HCT116 (cell line): ENCODE measurements at regions not wholly inside any gene's neighbourhood (a gene's known extent, or its start where the extent isn't known, plus 50 kb on each side); places are given as distances from the start of the nearest gene placed in this dataset.

Source experiments
- ATAC-seq: fragments of 200-7000 bp; cut with Tn5 transposase; 2 replicates; pipeline ENCODE4 v1.9.1; 2020; ENCODE audit warnings: mild to moderate bottlenecking, moderate library complexity
- BruUV-seq: library from RNA; stranded (reverse); fragments of 400-500 nt; replicated peaks from 2 replicates; lab custom pipeline; 2021; lab: Mats Ljungman, UMichigan
- CTCF ChIA-PET: fragments of 300-600 bp; sonication (Branson Sonifier 250); formaldehyde crosslinking; loops from one replicate; lab custom pipeline; 2021; ENCODE audit warnings: antibody characterized with exemption; lab: Charles Lee
- POLR2A ChIA-PET: fragments of 300-600, 350-600 bp; sonication (Branson Sonifier 250); formaldehyde crosslinking; loops from one replicate; lab custom pipeline; 2021; ENCODE audit warnings: antibody characterized with exemption; lab: Charles Lee
- RAD21 ChIA-PET, 2 experiments: fragments of 300-600 bp; sonication (Branson Sonifier 250); formaldehyde crosslinking; loops; one replicate each; lab custom pipeline; 2023; ENCODE audit warnings: low total read pairs in 2 of 2; ENCODE audit not compliant: uncharacterized antibody in 2 of 2, unreplicated experiment in 2 of 2, low non-redundant PET in 1 of 2; lab: Charles Lee
- DNase-seq: peaks from one replicate; pipeline ENCODE4 v3.0.0-alpha.2; 2010; ENCODE audit warnings: low read depth, low spot score
- H2AFZ ChIP-seq: fragments of 200-600 bp; shearing (Covaris generic), sonication (generic); 2 replicates; pipeline ENCODE4 v1.6.1; 2017; ENCODE audit warnings: low read depth, mixed run types, mixed read lengths, antibody characterized with exemption, low read length; ENCODE audit not compliant: poor library complexity, severe bottlenecking
- H3K27ac ChIP-seq: 2 replicates; pipeline ENCODE4 v1.5.1; 2012; ENCODE audit warnings: low read depth, low read length
- H3K27me3 ChIP-seq: fragments of 200-600 bp; sonication (generic); 2 replicates; pipeline ENCODE4 v1.6.1; 2016; ENCODE audit warnings: mixed run types, low read length, mixed read lengths; ENCODE audit not compliant: insufficient read depth
- H3K36me3 ChIP-seq, 2 experiments: fragments of 200-500 bp in 1 of 2; fragments of 200-600 bp in 1 of 2; sonication (Bioruptor generic) in 1 of 2; sonication (generic) in 1 of 2; 2 replicates each; pipeline versions ENCODE4 v1.5.1 to v1.6.1; 2014 to 2016; ENCODE audit warnings: low read length in 2 of 2, inconsistent platforms in 1 of 2, mixed read lengths in 1 of 2, mixed run types in 1 of 2; ENCODE audit not compliant: insufficient read depth in 2 of 2, control insufficient read depth in 1 of 2
- H3K4me1 ChIP-seq, 2 experiments: fragments of 200-600 bp in 1 of 2; sonication (generic) in 1 of 2; 2 replicates each; pipeline versions ENCODE4 v1.5.1 to v1.6.1; 2012 to 2017; ENCODE audit warnings: low read length in 2 of 2, inconsistent platforms in 1 of 2, mild to moderate bottlenecking in 1 of 2, mixed read lengths in 1 of 2, mixed run types in 1 of 2, moderate library complexity in 1 of 2; ENCODE audit not compliant: insufficient read depth in 2 of 2, control insufficient read depth in 1 of 2
- H3K4me2 ChIP-seq: fragments of 200-600 bp; sonication (generic); 2 replicates; pipeline ENCODE4 v1.6.1; 2017; ENCODE audit warnings: mixed run types, low read length, mixed read lengths
- H3K4me3 ChIP-seq, 2 experiments: fragments of 200-600 bp in 1 of 2; sonication (generic) in 1 of 2; replicated peaks in 1 of 2; 2 replicates each; pipeline ENCODE4 v1.5.1; 2011 to 2016; ENCODE audit warnings: low read length in 2 of 2, control low read depth in 1 of 2, low read depth in 1 of 2, mild to moderate bottlenecking in 1 of 2, mixed read lengths in 1 of 2, mixed run types in 1 of 2
- H3K79me2 ChIP-seq: fragments of 200-600 bp; sonication (generic); 2 replicates; pipeline ENCODE4 v1.6.1; 2017; ENCODE audit warnings: mild to moderate bottlenecking, mixed run types, low read length, moderate library complexity, mixed read lengths; ENCODE audit not compliant: insufficient read depth
- H3K9ac ChIP-seq: fragments of 200-600 bp; sonication (generic); 2 replicates; pipeline ENCODE4 v1.6.1; 2016; ENCODE audit warnings: low read length, mixed read lengths
- H3K9me2 ChIP-seq: fragments of 200-600 bp; sonication (generic), shearing (Covaris generic); 2 replicates; pipeline ENCODE4 v1.6.1; 2017; ENCODE audit warnings: mixed run types, mild to moderate bottlenecking, moderate library complexity; ENCODE audit not compliant: insufficient read depth
- H3K9me3 ChIP-seq, 2 experiments: fragments of 200-500 bp in 1 of 2; fragments of 200-600 bp in 1 of 2; sonication (Bioruptor generic) in 1 of 2; sonication (generic) in 1 of 2; 2 replicates each; pipeline ENCODE4 v1.6.1; 2014 to 2017; ENCODE audit warnings: low read length in 2 of 2, mixed read lengths in 2 of 2, inconsistent platforms in 1 of 2, low read depth in 1 of 2, mild to moderate bottlenecking in 1 of 2, mixed run types in 1 of 2, moderate library complexity in 1 of 2; ENCODE audit not compliant: control insufficient read depth in 1 of 2, insufficient read depth in 1 of 2
- H4K20me1 ChIP-seq: fragments of 200-600 bp; sonication (generic), shearing (Covaris generic); 2 replicates; pipeline ENCODE4 v1.6.1; 2017; ENCODE audit warnings: mixed run types, mild to moderate bottlenecking, moderate library complexity; ENCODE audit not compliant: insufficient read depth
- EGR1 ChIP-seq: IDR thresholded peaks from 2 replicates; pipeline ENCODE4 v1.6.1; 2012; ENCODE audit warnings: low read depth
- POLR2A ChIP-seq: IDR thresholded peaks from 2 replicates; pipeline ENCODE4 v1.7.0; 2011; ENCODE audit warnings: borderline replicate concordance; ENCODE audit not compliant: insufficient read depth, insufficient read length; ENCODE audit errors: extremely low read depth
- REST ChIP-seq: IDR thresholded peaks from 2 replicates; pipeline ENCODE4 v1.6.1; 2012; ENCODE audit warnings: low read depth
- SP1 ChIP-seq: IDR thresholded peaks from 2 replicates; pipeline ENCODE4 v1.6.1; 2012; ENCODE audit warnings: low read depth
- SRF ChIP-seq: IDR thresholded peaks from 2 replicates; pipeline ENCODE4 v1.6.1; 2012; ENCODE audit warnings: low read depth
- TCF7L2 ChIP-seq: IDR thresholded peaks from 2 replicates; pipeline ENCODE4 v1.7.0; 2011; ENCODE audit warnings: borderline replicate concordance, inconsistent platforms; ENCODE audit not compliant: insufficient read depth, insufficient read length; ENCODE audit errors: extremely low read depth
- YY1 ChIP-seq: IDR thresholded peaks from 2 replicates; pipeline ENCODE4 v1.6.1; 2011; ENCODE audit warnings: low read length, low read depth, moderate library complexity, mild to moderate bottlenecking; ENCODE audit not compliant: insufficient replicate concordance; ENCODE audit errors: extremely low read depth
- intact Hi-C: fragments of 100-400 bp; cut with micrococcal nuclease; formaldehyde crosslinking; loops from 2 replicates; pipeline ENCODE4 v1.10.0; 2022

- H3K9ac ChIP-seq: no peak overlapping the region
- no peak for DNase-seq
- no peaks in the 10 kb centered on the region for H3K9me3 ChIP-seq
- no peak overlapping the region for H3K27ac ChIP-seq
- H3K79me2 ChIP-seq: no peaks in the 10 kb centered on the region
- no peak for ATAC-seq
- RAD21 ChIA-PET: no interaction called here
- H3K36me3 ChIP-seq: no peaks in the 10 kb centered on the region
- H3K4me3 ChIP-seq: no peak overlapping the region
- no peaks in the 10 kb centered on the region for H3K9me2 ChIP-seq
- no peak for TF ChIP-seq REST
- TF ChIP-seq SRF: no peak
- no peak for TF ChIP-seq YY1
- no peak for TF ChIP-seq TCF7L2
- no peak for TF ChIP-seq EGR1
- no peak for TF ChIP-seq POLR2A
- no peak for TF ChIP-seq SP1
- no peaks in the 10 kb centered on the region for H4K20me1 ChIP-seq
- H3K4me2 ChIP-seq: no peak overlapping the region
- CTCF ChIA-PET: no interaction called here
- intact Hi-C loops: no loop called here
- POLR2A ChIA-PET: no interaction called here
- BruUV-seq: no TSS peak
- H3K27me3 ChIP-seq: peaks cover 44% of the 10 kb centered on the region
- no peaks in the 10 kb centered on the region for H3K4me1 ChIP-seq
- no peak overlapping the region for H2AFZ ChIP-seq
These were observed 159.6 kb upstream of the LEF1 start for GRCh38 chr4:108328383-108328732.
